ENCODE measurements at regions not wholly inside any gene's neighbourhood (a gene's known extent, or its start where the extent isn't known, plus 50 kb on each side); places are given as distances from the start of the nearest gene placed in this dataset.

DNA sequence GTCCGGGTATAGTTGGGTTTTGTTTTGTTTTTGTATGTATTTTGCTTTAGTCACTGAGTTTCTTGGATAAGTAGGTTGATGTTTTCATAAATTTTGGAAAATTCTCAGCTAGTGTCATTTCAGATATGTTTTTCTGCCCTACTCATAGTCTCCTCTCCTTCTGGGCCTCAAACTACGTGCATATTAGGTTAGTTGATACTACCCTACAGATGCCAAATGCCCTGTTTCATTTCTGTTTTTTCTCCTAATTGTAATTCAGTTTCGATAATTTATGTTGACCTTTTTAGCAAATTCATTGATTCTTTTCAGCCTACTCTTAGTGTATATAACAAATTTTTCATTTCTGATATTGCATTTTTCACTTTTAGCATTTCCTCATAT, 268.6 kb upstream of the RGS18 start:
- H4K20me1 ChIP-seq (ENCODE audit: control insufficient read depth, insufficient read depth, low read depth, low read length): no peaks in the 10 kb centered on the region
- H3K27me3 ChIP-seq (ENCODE audit: control insufficient read depth, low read length): no peaks in the 10 kb centered on the region
- no peaks in the 10 kb centered on the region for H3F3A ChIP-seq (ENCODE audit: control insufficient read depth, insufficient read depth)
- no peak overlapping the region for H3K4me2 ChIP-seq (ENCODE audit: low read length)
- H3K36me3 ChIP-seq (ENCODE audit: control insufficient read depth, low read length): no peaks in the 10 kb centered on the region
- no peak overlapping the region for H3K4me3 ChIP-seq (ENCODE audit: low read length)
- H3K27ac ChIP-seq (ENCODE audit: low read depth, low read length): no peak overlapping the region
- TF ChIP-seq, protein P1, sequence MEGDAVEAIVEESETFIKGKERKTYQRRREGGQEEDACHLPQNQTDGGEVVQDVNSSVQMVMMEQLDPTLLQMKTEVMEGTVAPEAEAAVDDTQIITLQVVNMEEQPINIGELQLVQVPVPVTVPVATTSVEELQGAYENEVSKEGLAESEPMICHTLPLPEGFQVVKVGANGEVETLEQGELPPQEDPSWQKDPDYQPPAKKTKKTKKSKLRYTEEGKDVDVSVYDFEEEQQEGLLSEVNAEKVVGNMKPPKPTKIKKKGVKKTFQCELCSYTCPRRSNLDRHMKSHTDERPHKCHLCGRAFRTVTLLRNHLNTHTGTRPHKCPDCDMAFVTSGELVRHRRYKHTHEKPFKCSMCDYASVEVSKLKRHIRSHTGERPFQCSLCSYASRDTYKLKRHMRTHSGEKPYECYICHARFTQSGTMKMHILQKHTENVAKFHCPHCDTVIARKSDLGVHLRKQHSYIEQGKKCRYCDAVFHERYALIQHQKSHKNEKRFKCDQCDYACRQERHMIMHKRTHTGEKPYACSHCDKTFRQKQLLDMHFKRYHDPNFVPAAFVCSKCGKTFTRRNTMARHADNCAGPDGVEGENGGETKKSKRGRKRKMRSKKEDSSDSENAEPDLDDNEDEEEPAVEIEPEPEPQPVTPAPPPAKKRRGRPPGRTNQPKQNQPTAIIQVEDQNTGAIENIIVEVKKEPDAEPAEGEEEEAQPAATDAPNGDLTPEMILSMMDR (IDR thresholded peaks at IDR 0.05; ENCODE audit: low read depth, low read length, poor library complexity, severe bottlenecking): no peak
- no peak for TF ChIP-seq EZH2phosphoT487 (IDR thresholded peaks at IDR 0.05; ENCODE audit: borderline replicate concordance, low read length)
- no peaks in the 10 kb centered on the region for H3K9me2 ChIP-seq (replicated peaks; ENCODE audit: control insufficient read depth, low read length)
- H3K79me2 ChIP-seq (ENCODE audit: control insufficient read depth, low read length): no peaks in the 10 kb centered on the region
- H3K4me1 ChIP-seq (ENCODE audit: control insufficient read depth, low read length): no peaks in the 10 kb centered on the region
- H3K9me3 ChIP-seq (ENCODE audit: control insufficient read depth, insufficient read depth, low read length): no peaks in the 10 kb centered on the region

DNA sequence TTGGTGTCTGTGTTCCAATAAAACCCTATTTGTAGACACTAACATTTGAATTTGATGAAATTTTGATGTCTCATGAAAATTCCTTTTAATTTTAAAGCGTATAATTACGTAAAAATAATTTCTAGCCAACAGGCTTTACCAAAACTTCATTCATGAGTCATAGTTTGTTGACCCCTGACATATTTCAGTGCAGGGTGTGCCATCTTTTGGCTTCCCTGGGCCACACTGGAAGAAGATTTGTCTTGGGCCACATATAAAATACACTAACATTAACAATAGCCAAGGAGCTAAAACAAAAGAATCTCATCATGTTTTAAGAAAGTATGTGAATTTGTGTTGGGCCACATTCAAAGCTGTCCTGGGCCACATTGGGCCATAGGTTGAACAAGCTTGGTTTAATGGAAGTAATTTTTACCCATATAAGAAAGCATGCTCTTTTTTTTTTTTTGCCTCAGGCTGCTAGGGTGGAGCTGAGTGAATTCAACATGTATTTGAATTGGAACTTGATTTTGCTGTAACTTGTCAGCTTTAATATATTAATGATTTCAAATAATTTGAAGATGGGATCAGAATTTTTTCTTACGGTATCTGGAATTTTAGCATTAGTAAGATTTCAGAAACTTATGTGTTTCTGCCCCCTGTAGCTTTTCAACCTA, 267.7 kb upstream of the RGS18 start:
- Histone ChIP-seq H3F3A (ENCODE audit: control insufficient read depth, insufficient read depth) (no peaks in the 10 kb centered on the region), H3K4me1 (ENCODE audit: control insufficient read depth, low read length) (no peaks in the 10 kb centered on the region), H3K4me2 (ENCODE audit: low read length) (no peak overlapping the region), H3K4me3 (ENCODE audit: low read length) (no peak overlapping the region), H3K79me2 (ENCODE audit: control insufficient read depth, low read length) (no peaks in the 10 kb centered on the region), H3K27ac (ENCODE audit: low read depth, low read length) (no peak overlapping the region), H3K9me3 (ENCODE audit: control insufficient read depth, insufficient read depth, low read length) (no peaks in the 10 kb centered on the region), H3K27me3 (ENCODE audit: control insufficient read depth, low read length) (no peaks in the 10 kb centered on the region), H4K20me1 (ENCODE audit: control insufficient read depth, insufficient read depth, low read depth, low read length) (no peaks in the 10 kb centered on the region), H3K36me3 (ENCODE audit: control insufficient read depth, low read length) (no peaks in the 10 kb centered on the region), H3K9me2 (replicated peaks; ENCODE audit: control insufficient read depth, low read length) (no peaks in the 10 kb centered on the region)
- TF ChIP-seq, protein P1 (IDR thresholded peaks at IDR 0.05; ENCODE audit: low read depth, low read length, poor library complexity, severe bottlenecking): no peak
- no peak for TF ChIP-seq EZH2phosphoT487 (IDR thresholded peaks at IDR 0.05; ENCODE audit: borderline replicate concordance, low read length)

DNA sequence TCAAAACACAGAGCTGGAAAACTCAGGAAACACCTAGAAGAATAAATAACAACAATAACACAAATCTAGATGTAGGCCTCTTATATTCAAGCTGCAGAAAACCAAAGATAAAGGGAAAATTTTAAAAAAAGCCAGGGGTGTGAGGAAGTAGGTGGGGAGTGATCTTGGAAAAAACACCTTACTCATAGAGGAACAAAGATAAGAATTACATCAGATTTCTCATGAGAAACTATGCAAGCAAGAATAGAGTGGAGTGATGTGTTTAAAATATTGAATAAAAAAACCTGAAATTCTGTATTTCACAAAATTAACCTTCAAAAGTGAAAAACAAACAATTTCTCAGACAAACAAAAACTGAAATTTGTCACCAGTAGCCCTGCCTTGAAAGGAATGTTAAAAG, 265.5 kb upstream of the RGS18 start:
- no peaks in the 10 kb centered on the region for H4K20me1 ChIP-seq (ENCODE audit: control insufficient read depth, insufficient read depth, low read depth, low read length)
- no peaks in the 10 kb centered on the region for H3F3A ChIP-seq (ENCODE audit: control insufficient read depth, insufficient read depth)
- no peaks in the 10 kb centered on the region for H3K9me3 ChIP-seq (ENCODE audit: control insufficient read depth, insufficient read depth, low read length)
- H3K4me1 ChIP-seq (ENCODE audit: control insufficient read depth, low read length): no peaks in the 10 kb centered on the region
- H3K36me3 ChIP-seq (ENCODE audit: control insufficient read depth, low read length): no peaks in the 10 kb centered on the region
- H3K27me3 ChIP-seq (ENCODE audit: control insufficient read depth, low read length): no peaks in the 10 kb centered on the region
- no peak overlapping the region for H3K4me2 ChIP-seq (ENCODE audit: low read length)
- TF ChIP-seq, protein P1 (IDR thresholded peaks at IDR 0.05; ENCODE audit: low read depth, low read length, poor library complexity, severe bottlenecking): no peak
- no peak for TF ChIP-seq EZH2phosphoT487 (IDR thresholded peaks at IDR 0.05; ENCODE audit: borderline replicate concordance, low read length)
- no peak overlapping the region for H3K4me3 ChIP-seq (ENCODE audit: low read length)
- H3K9me2 ChIP-seq (replicated peaks; ENCODE audit: control insufficient read depth, low read length): no peaks in the 10 kb centered on the region
- H3K79me2 ChIP-seq (ENCODE audit: control insufficient read depth, low read length): no peaks in the 10 kb centered on the region
- H3K27ac ChIP-seq (ENCODE audit: low read depth, low read length): no peak overlapping the region
